ENCODE measurements at regions not wholly inside any gene's neighbourhood (a gene's known extent, or its start where the extent isn't known, plus 50 kb on each side); places are given as distances from the start of the nearest gene placed in this dataset.

- TF ChIP-seq CTCF (IDR thresholded peaks at IDR 0.05): no peak
- TF ChIP-seq POLR2A (IDR thresholded peaks at IDR 0.05): no peak
- no peak for TF ChIP-seq POLR2AphosphoS5 (IDR thresholded peaks at IDR 0.05)
- no peak for TF ChIP-seq EP300 (IDR thresholded peaks at IDR 0.05)
Measured at GRCh38 chr7:131726686-131727085, 170.3 kb upstream of the PODXL start.
